ENCODE measurements at regions not wholly inside any gene's neighbourhood (a gene's known extent, or its start where the extent isn't known, plus 50 kb on each side); places are given as distances from the start of the nearest gene placed in this dataset.
"Not testable (repeated sequence)": the region's sequence is repeated elsewhere in the genome, so short reads cannot be mapped to it uniquely, and the experiment has no call there.

- TF ChIP-seq CTCF (IDR thresholded peaks at IDR 0.05; ENCODE audit: unreplicated experiment) = no peak
- H3K9me3 Mint-ChIP-seq (ENCODE audit: unreplicated experiment) = no peaks in the 10 kb centered on the region
- H3K4me1 Mint-ChIP-seq (ENCODE audit: insufficient read depth, unreplicated experiment) = no peaks in the 10 kb centered on the region
- H3K27me3 Mint-ChIP-seq (ENCODE audit: insufficient read depth, unreplicated experiment) = no peaks in the 10 kb centered on the region
- BruUV-seq (replicated peaks) = no TSS peak
- intact Hi-C loops (cut with micrococcal nuclease) = no loop called here
- H3K36me3 Mint-ChIP-seq (ENCODE audit: insufficient read depth, unreplicated experiment) = no peaks in the 10 kb centered on the region
- no peak overlapping the region for H3K4me3 Mint-ChIP-seq (ENCODE audit: unreplicated experiment)
- POLR2A ChIA-PET = no interaction called here
- CTCF ChIA-PET = no interaction called here
- DNase-seq (ENCODE audit: unreplicated experiment) = no peak
- H3K27ac Mint-ChIP-seq (ENCODE audit: low read depth, unreplicated experiment) = no peak overlapping the region
Observed at GRCh38 chr6:131433927-131434326, 139.1 kb upstream of the ARG1 start.

GRCh38 chr6:131436358-131436757 is 136.7 kb upstream of the ARG1 start:
- no TSS peak for BruUV-seq (replicated peaks)
- H3K36me3 Mint-ChIP-seq (ENCODE audit: insufficient read depth, unreplicated experiment) = no peaks in the 10 kb centered on the region
- no peak for TF ChIP-seq CTCF (IDR thresholded peaks at IDR 0.05; ENCODE audit: unreplicated experiment)
- H3K27me3 Mint-ChIP-seq (ENCODE audit: insufficient read depth, unreplicated experiment) = no peaks in the 10 kb centered on the region
- H3K27ac Mint-ChIP-seq (ENCODE audit: low read depth, unreplicated experiment) = no peak overlapping the region
- H3K4me1 Mint-ChIP-seq (ENCODE audit: insufficient read depth, unreplicated experiment) = no peaks in the 10 kb centered on the region
- H3K4me3 Mint-ChIP-seq (ENCODE audit: unreplicated experiment) = no peak overlapping the region
- H3K9me3 Mint-ChIP-seq (ENCODE audit: unreplicated experiment) = no peaks in the 10 kb centered on the region
- ChIA-PET POLR2A (no interaction called here), CTCF (no interaction called here)
- DNase-seq (ENCODE audit: unreplicated experiment) = no peak
- intact Hi-C loops (cut with micrococcal nuclease) = no loop called here

GRCh38 chr6:131443014-131443413 is 130.0 kb upstream of the ARG1 start:
- intact Hi-C loops (cut with micrococcal nuclease) = no loop called here
- CTCF ChIA-PET = no interaction called here
- H3K4me1 Mint-ChIP-seq (ENCODE audit: insufficient read depth, unreplicated experiment) = no peaks in the 10 kb centered on the region
- no TSS peak for BruUV-seq (replicated peaks)
- H3K9me3 Mint-ChIP-seq (ENCODE audit: unreplicated experiment) = no peaks in the 10 kb centered on the region
- no peak for DNase-seq (ENCODE audit: unreplicated experiment)
- POLR2A ChIA-PET = no interaction called here
- H3K36me3 Mint-ChIP-seq (ENCODE audit: insufficient read depth, unreplicated experiment) = no peaks in the 10 kb centered on the region
- no peaks in the 10 kb centered on the region for H3K27me3 Mint-ChIP-seq (ENCODE audit: insufficient read depth, unreplicated experiment)
- H3K4me3 Mint-ChIP-seq (ENCODE audit: unreplicated experiment) = no peak overlapping the region
- TF ChIP-seq CTCF (IDR thresholded peaks at IDR 0.05; ENCODE audit: unreplicated experiment) = no peak
- no peak overlapping the region for H3K27ac Mint-ChIP-seq (ENCODE audit: low read depth, unreplicated experiment)

- no peaks in the 10 kb centered on the region for H3K9me3 Mint-ChIP-seq (ENCODE audit: unreplicated experiment)
- H3K4me3 Mint-ChIP-seq (ENCODE audit: unreplicated experiment) = no peak overlapping the region
- no TSS peak for BruUV-seq (replicated peaks)
- no peak for DNase-seq (ENCODE audit: unreplicated experiment)
- no peaks in the 10 kb centered on the region for H3K4me1 Mint-ChIP-seq (ENCODE audit: insufficient read depth, unreplicated experiment)
- no peak for TF ChIP-seq CTCF (IDR thresholded peaks at IDR 0.05; ENCODE audit: unreplicated experiment)
- no peak overlapping the region for H3K27ac Mint-ChIP-seq (ENCODE audit: low read depth, unreplicated experiment)
- no peaks in the 10 kb centered on the region for H3K27me3 Mint-ChIP-seq (ENCODE audit: insufficient read depth, unreplicated experiment)
- POLR2A ChIA-PET = no interaction called here
- intact Hi-C loops (cut with micrococcal nuclease) = no loop called here
- CTCF ChIA-PET = no interaction called here
- no peaks in the 10 kb centered on the region for H3K36me3 Mint-ChIP-seq (ENCODE audit: insufficient read depth, unreplicated experiment)
Observed at GRCh38 chr6:131443514-131443913, 129.5 kb upstream of the ARG1 start.

- CTCF ChIA-PET; H3K4me1 Mint-ChIP-seq (ENCODE audit: insufficient read depth, unreplicated experiment); H3K4me3 Mint-ChIP-seq (ENCODE audit: unreplicated experiment); H3K27me3 Mint-ChIP-seq (ENCODE audit: insufficient read depth, unreplicated experiment); intact Hi-C loops (cut with micrococcal nuclease); H3K36me3 Mint-ChIP-seq (ENCODE audit: insufficient read depth, unreplicated experiment); H3K9me3 Mint-ChIP-seq (ENCODE audit: unreplicated experiment); H3K27ac Mint-ChIP-seq (ENCODE audit: low read depth, unreplicated experiment); BruUV-seq (replicated peaks); DNase-seq (ENCODE audit: unreplicated experiment): not testable (repeated sequence)
- POLR2A ChIA-PET = interaction anchor here (0.6 kb wide), 1 partner anchor 25 kb away, joined by 3 read pairs; no protein-coding TSS in a partner anchor
Observed at GRCh38 chr6:131445356-131445755, 127.7 kb upstream of the ARG1 start.
